ENCODE measurements at regions not wholly inside any gene's neighbourhood (a gene's known extent, or its start where the extent isn't known, plus 50 kb on each side); places are given as distances from the start of the nearest gene placed in this dataset.

- H3K4me3 ChIP-seq (ENCODE audit: control insufficient read depth in 2 of 3, extremely low read depth in 1 of 3, insufficient read depth in 2 of 3, low read depth in 1 of 3, low read length in 3 of 3): no peak overlapping the region
- no peaks in the 10 kb centered on the region for H3K9me3 ChIP-seq (ENCODE audit: control insufficient read depth, low read depth, low read length)
- H3K9ac ChIP-seq (ENCODE audit: control insufficient read depth, extremely low read depth, insufficient read depth, low read length): no peak overlapping the region
- dilution Hi-C loops (cut with MboI; ENCODE audit: extremely low pct_ligation_motif_present, low sequenced_read_pairs): no loop called here
- no peaks in the 10 kb centered on the region for H3K4me1 ChIP-seq (ENCODE audit: control insufficient read depth, extremely low read depth, insufficient read depth, low read length)
- no peak for DNase-seq (ENCODE audit: low read depth, low spot score)
- no peak overlapping the region for H2AFZ ChIP-seq (ENCODE audit: control insufficient read depth, low read length)
- FAIRE-seq: no peak
- H3K27ac ChIP-seq (ENCODE audit: control insufficient read depth, insufficient read depth, low read length): no peak overlapping the region
- no peaks in the 10 kb centered on the region for H4K20me1 ChIP-seq (ENCODE audit: control insufficient read depth, extremely low read depth, insufficient read depth, low read length)
- H3K9me1 ChIP-seq (ENCODE audit: control insufficient read depth, extremely low read depth, insufficient read depth, low read length): no peaks in the 10 kb centered on the region
- no peak overlapping the region for H3K4me2 ChIP-seq (ENCODE audit: control insufficient read depth, extremely low read depth, insufficient read depth, low read depth, low read length)
- H3K79me2 ChIP-seq (ENCODE audit: control insufficient read depth, insufficient read depth, low read length): no peaks in the 10 kb centered on the region
- no peaks in the 10 kb centered on the region for H3K27me3 ChIP-seq (ENCODE audit: control insufficient read depth, extremely low read depth, insufficient read depth, low read length)
- TF ChIP-seq EZH2 (IDR thresholded peaks at IDR 0.05; ENCODE audit: low read length): no peak
- no peak for TF ChIP-seq CTCF (optimal IDR thresholded peaks at IDR 0.05 in 1 of 3, IDR thresholded peaks at IDR 0.05 in 1 of 3, conservative IDR thresholded peaks at IDR 0.05 in 1 of 3; ENCODE audit: extremely low read depth in 1 of 3, insufficient read depth in 2 of 3, low read length in 3 of 3)
- H3K36me3 ChIP-seq (ENCODE audit: control insufficient read depth in 2 of 2, extremely low read depth in 1 of 2, insufficient read depth in 2 of 2, low read length in 2 of 2): no peaks in the 10 kb centered on the region
These were observed 203.3 kb upstream of the JUN start for GRCh38 chr1:58986996-58987767.

DNA sequence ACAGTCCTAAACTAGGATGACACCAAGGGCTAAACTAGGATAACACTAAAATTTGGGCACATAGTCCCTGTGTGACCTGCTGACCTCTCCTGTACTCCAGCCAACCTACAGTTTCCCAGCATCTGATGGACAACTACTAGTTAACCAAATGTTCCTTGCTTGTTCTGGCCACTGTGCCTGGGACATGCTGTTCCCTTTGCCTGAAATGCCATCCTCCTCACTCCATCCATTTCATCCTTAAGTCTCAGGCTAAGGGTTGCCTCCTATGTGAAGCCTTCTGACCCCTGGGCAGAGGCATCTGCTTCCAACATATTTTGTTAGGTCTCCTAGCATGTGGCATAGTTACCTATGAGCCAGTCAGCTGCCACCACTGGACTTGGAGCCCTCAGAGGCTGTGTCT, 204.9 kb upstream of the JUN start:
- no peaks in the 10 kb centered on the region for H3K9me1 ChIP-seq (ENCODE audit: control insufficient read depth, extremely low read depth, insufficient read depth, low read length)
- TF ChIP-seq CTCF (optimal IDR thresholded peaks at IDR 0.05 in 1 of 3, IDR thresholded peaks at IDR 0.05 in 1 of 3, conservative IDR thresholded peaks at IDR 0.05 in 1 of 3; ENCODE audit: extremely low read depth in 1 of 3, insufficient read depth in 2 of 3, low read length in 3 of 3) (no peak), EZH2 (IDR thresholded peaks at IDR 0.05; ENCODE audit: low read length) (no peak)
- no peak overlapping the region for H3K4me2 ChIP-seq (ENCODE audit: control insufficient read depth, extremely low read depth, insufficient read depth, low read depth, low read length)
- H3K27me3 ChIP-seq (ENCODE audit: control insufficient read depth, extremely low read depth, insufficient read depth, low read length): no peaks in the 10 kb centered on the region
- FAIRE-seq (peak; percentile 56), DNase-seq (ENCODE audit: low read depth, low spot score) (no peak)
- H3K9me3 ChIP-seq (ENCODE audit: control insufficient read depth, low read depth, low read length): no peaks in the 10 kb centered on the region
- no peak overlapping the region for H3K9ac ChIP-seq (ENCODE audit: control insufficient read depth, extremely low read depth, insufficient read depth, low read length)
- H2AFZ ChIP-seq (ENCODE audit: control insufficient read depth, low read length): no peak overlapping the region
- no peaks in the 10 kb centered on the region for H4K20me1 ChIP-seq (ENCODE audit: control insufficient read depth, extremely low read depth, insufficient read depth, low read length)
- no peaks in the 10 kb centered on the region for H3K4me1 ChIP-seq (ENCODE audit: control insufficient read depth, extremely low read depth, insufficient read depth, low read length)
- no peak overlapping the region for H3K4me3 ChIP-seq (ENCODE audit: control insufficient read depth in 2 of 3, extremely low read depth in 1 of 3, insufficient read depth in 2 of 3, low read depth in 1 of 3, low read length in 3 of 3)
- H3K36me3 ChIP-seq (ENCODE audit: control insufficient read depth in 2 of 2, extremely low read depth in 1 of 2, insufficient read depth in 2 of 2, low read length in 2 of 2): no peaks in the 10 kb centered on the region
- no peaks in the 10 kb centered on the region for H3K79me2 ChIP-seq (ENCODE audit: control insufficient read depth, insufficient read depth, low read length)
- dilution Hi-C loops (cut with MboI; ENCODE audit: extremely low pct_ligation_motif_present, low sequenced_read_pairs): no loop called here
- H3K27ac ChIP-seq (ENCODE audit: control insufficient read depth, insufficient read depth, low read length): no peak overlapping the region
